Cardiac muscle cell (in vitro differentiated cells and primary cell): ENCODE measurements at regions not wholly inside any gene's neighbourhood (a gene's known extent, or its start where the extent isn't known, plus 50 kb on each side); places are given as distances from the start of the nearest gene placed in this dataset.

ENCODE experiments used
- DNase-seq, 2 donors: peaks; one replicate each; pipeline versions ENCODE4 v3.0.0 to v3.0.0-alpha.2; 2010 to 2017; ENCODE audit warnings: low read depth in 1 of 2, low spot score in 1 of 2
- H3K27ac ChIP-seq: fragments of 200-600 bp; sonication (generic); 2 replicates; pipeline ENCODE4 v1.5.1; 2016
- H3K27me3 ChIP-seq: fragments of 200-600 bp; sonication (generic); 2 replicates; pipeline ENCODE4 v1.6.0; 2016; ENCODE audit warnings: control low read depth
- H3K36me3 ChIP-seq: fragments of 200-600 bp; sonication (generic); 2 replicates; pipeline ENCODE4 v1.5.1; 2016; ENCODE audit warnings: control low read depth
- H3K4me1 ChIP-seq: fragments of 200-600 bp; sonication (generic); 2 replicates; pipeline ENCODE4 v1.8.1; 2017; ENCODE audit warnings: low read depth, mild to moderate bottlenecking, mixed run types
- H3K4me3 ChIP-seq: fragments of 200-600 bp; sonication (generic); 2 replicates; pipeline ENCODE4 v1.5.1; 2016; ENCODE audit warnings: mild to moderate bottlenecking
- H3K9me3 ChIP-seq: fragments of 200-600 bp; sonication (generic); 2 replicates; pipeline ENCODE4 v1.5.1; 2017; ENCODE audit warnings: low read depth, mild to moderate bottlenecking, control low read depth
- TF ChIP-seq, protein P1 (sequence below): IDR thresholded peaks from 2 replicates; pipeline ENCODE4 v1.5.1; 2012; ENCODE audit warnings: low read depth, mild to moderate bottlenecking, low read length

DNA sequence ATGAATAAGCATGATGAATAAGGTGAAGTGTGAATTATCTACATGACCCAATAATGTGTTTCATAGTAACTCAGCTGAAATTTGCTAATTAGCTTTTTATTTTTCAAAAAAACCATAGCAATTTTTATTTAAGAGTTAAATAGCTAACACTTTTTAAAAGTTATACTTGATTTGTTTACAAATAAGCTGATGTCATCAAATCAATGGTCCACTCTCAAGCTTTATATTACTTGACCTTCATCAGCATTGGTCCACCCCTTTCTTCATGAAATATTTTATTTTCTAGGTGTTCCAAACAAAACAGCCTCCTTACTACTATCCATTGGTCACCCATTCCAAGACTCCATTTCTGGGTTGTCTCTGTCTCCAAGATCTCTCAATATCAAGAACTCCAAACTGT is 649.0 kb upstream of the TENM3 start:
- no peak overlapping the region for H3K27ac ChIP-seq
- DNase-seq = no peak
- H3K4me1 ChIP-seq = no peaks in the 10 kb centered on the region
- H3K27me3 ChIP-seq = peaks cover 23% of the 10 kb centered on the region
- no peak overlapping the region for H3K4me3 ChIP-seq
- H3K9me3 ChIP-seq = no peaks in the 10 kb centered on the region
- TF ChIP-seq, protein P1, sequence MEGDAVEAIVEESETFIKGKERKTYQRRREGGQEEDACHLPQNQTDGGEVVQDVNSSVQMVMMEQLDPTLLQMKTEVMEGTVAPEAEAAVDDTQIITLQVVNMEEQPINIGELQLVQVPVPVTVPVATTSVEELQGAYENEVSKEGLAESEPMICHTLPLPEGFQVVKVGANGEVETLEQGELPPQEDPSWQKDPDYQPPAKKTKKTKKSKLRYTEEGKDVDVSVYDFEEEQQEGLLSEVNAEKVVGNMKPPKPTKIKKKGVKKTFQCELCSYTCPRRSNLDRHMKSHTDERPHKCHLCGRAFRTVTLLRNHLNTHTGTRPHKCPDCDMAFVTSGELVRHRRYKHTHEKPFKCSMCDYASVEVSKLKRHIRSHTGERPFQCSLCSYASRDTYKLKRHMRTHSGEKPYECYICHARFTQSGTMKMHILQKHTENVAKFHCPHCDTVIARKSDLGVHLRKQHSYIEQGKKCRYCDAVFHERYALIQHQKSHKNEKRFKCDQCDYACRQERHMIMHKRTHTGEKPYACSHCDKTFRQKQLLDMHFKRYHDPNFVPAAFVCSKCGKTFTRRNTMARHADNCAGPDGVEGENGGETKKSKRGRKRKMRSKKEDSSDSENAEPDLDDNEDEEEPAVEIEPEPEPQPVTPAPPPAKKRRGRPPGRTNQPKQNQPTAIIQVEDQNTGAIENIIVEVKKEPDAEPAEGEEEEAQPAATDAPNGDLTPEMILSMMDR = no peak
- no peaks in the 10 kb centered on the region for H3K36me3 ChIP-seq

DNA sequence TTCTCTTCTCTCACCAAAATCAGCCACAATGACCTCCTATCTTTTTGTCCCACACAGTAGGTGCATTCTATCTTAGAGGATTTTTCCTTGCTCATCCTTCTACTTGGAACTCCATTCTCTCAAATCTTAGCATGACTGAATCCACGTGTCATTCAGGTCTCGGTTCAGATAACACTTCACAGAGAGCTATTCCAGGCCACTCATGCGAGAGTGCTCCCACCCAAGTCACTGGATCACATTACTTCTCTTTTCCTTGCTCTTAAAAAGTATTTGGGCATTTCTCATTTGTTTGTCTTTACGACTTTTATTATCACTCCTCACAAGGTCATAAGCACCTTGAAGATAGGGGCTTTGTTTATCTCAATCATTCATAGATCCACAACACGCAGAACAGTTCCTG is 647.5 kb upstream of the TENM3 start:
- TF ChIP-seq, protein P1 = no peak
- no peaks in the 10 kb centered on the region for H3K36me3 ChIP-seq
- H3K4me1 ChIP-seq = no peaks in the 10 kb centered on the region
- no peaks in the 10 kb centered on the region for H3K9me3 ChIP-seq
- H3K27ac ChIP-seq = no peak overlapping the region
- no peak overlapping the region for H3K4me3 ChIP-seq
- peaks cover 38% of the 10 kb centered on the region for H3K27me3 ChIP-seq
- DNase-seq = no peak

DNA sequence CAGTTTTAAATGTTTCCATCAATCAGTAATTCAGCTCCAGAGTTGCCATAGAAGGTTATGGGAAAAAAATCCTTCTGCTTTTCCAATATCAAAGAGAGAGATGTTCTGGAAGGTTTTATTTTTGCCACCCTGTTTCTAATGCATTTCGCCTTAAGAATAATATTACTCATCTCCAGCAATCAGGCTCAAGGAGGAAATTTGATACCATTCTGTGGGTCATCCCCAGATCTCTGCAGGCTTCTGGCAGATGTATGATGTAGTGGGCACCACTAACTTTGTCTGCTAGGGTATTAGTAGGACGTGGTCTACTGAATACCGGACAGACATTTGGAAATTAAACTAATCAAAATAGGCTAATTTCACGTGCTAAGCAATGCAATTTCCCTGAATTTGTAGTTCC is 645.4 kb upstream of the TENM3 start:
- Histone ChIP-seq H3K4me3 (no peak overlapping the region), H3K36me3 (no peaks in the 10 kb centered on the region), H3K4me1 (no peaks in the 10 kb centered on the region), H3K9me3 (no peaks in the 10 kb centered on the region), H3K27me3 (peaks cover 49% of the 10 kb centered on the region), H3K27ac (no peak overlapping the region)
- TF ChIP-seq, protein P1 = no peak
- no peak for DNase-seq

DNA sequence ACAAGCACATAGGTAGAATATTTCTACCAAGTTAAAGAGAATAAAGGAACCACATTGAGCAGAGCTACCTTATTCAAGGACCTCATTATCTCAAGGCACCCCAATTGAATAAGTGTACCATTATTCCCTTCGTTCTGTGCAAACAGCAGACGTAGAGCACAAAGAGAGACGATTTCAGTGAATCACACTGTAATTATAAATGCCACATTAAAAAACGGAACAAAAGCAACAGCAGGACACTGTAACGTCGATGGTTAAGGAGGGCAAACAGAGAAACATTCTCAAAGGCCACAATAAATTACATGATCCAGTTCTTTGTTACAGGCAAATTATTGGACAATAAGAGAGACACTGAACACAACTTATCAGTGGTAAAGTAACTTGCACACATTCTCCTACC is 644.1 kb upstream of the TENM3 start:
- Histone ChIP-seq H3K9me3 (no peaks in the 10 kb centered on the region), H3K4me1 (no peaks in the 10 kb centered on the region), H3K27ac (no peak overlapping the region), H3K4me3 (no peak overlapping the region), H3K27me3 (peaks cover 56% of the 10 kb centered on the region), H3K36me3 (no peaks in the 10 kb centered on the region)
- TF ChIP-seq, protein P1 = no peak
- DNase-seq = no peak

DNA sequence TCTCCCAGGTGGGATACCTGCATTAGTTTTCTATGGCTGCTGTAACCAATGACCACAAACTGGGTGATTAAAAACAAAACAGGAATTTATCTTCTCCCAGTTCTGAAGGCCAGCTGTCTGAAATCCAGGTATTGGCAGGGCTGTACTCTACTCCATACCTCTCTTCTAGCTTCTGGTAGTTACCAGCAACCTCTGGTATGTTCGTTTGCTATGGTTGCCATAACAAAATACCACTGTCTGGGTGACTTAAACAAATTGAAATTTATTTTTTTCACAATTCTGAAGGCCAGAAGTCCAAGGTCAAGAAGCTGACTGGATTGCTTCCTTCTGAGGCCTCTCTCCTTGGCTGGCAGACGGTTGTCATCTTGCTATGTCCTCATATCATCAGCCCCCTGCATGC is 642.1 kb upstream of the TENM3 start:
- H3K27me3 ChIP-seq = peaks cover 72% of the 10 kb centered on the region
- H3K4me1 ChIP-seq = no peaks in the 10 kb centered on the region
- no peak overlapping the region for H3K4me3 ChIP-seq
- no peak for DNase-seq
- TF ChIP-seq, protein P1 = no peak
- H3K9me3 ChIP-seq = no peaks in the 10 kb centered on the region
- no peaks in the 10 kb centered on the region for H3K36me3 ChIP-seq
- no peak overlapping the region for H3K27ac ChIP-seq

DNA sequence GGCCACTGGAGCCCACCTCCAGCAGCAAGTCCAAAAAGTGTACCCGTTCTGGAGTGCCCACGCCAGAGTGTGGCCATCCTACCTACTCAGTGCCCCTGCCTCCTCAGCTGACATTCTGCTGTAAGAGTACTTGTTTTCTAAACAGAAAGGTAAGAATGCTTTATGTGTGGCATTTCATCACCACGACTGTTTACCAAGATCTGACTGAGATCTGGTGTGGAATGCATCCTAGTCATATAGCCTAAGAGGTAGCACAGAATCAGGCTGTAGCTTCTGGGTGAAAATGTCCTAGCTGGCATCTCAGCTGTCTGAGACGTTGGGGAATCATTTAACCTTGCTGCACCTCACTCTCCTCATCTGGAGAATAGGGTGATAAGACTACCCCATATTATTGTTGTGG is 638.7 kb upstream of the TENM3 start:
- Histone ChIP-seq H3K4me1 (no peaks in the 10 kb centered on the region), H3K4me3 (no peak overlapping the region), H3K9me3 (no peaks in the 10 kb centered on the region), H3K27me3 (peaks cover 76% of the 10 kb centered on the region), H3K27ac (no peak overlapping the region), H3K36me3 (no peaks in the 10 kb centered on the region)
- DNase-seq = no peak
- TF ChIP-seq, protein P1 = no peak
